Neural cell (in vitro differentiated cells): ENCODE measurements at regions not wholly inside any gene's neighbourhood (a gene's known extent, or its start where the extent isn't known, plus 50 kb on each side); places are given as distances from the start of the nearest gene placed in this dataset.

Source experiments
- H2AFZ ChIP-seq: fragments of 200-600, 300-800 bp; sonication (generic), shearing (Covaris generic); 2 replicates; pipeline ENCODE4 v1.6.0; 2014; ENCODE audit warnings: low read depth, mild to moderate bottlenecking, antibody characterized with exemption, low read length, moderate library complexity
- H3F3A ChIP-seq: fragments of 200-600 bp; shearing (Covaris generic); 2 replicates; pipeline ENCODE4 v1.6.1; 2016; ENCODE audit warnings: mild to moderate bottlenecking, moderate library complexity, mixed read lengths, antibody characterized with exemption, low read length; ENCODE audit not compliant: insufficient read depth, poor library complexity, severe bottlenecking
- H3K27ac ChIP-seq: fragments of 200-600, 300-800 bp; sonication (generic), shearing (Covaris generic); 2 replicates; pipeline ENCODE4 v1.5.1; 2014; ENCODE audit warnings: mild to moderate bottlenecking, low read length, moderate library complexity
- H3K27me3 ChIP-seq: fragments of 300-800, 200-600 bp; sonication (generic), shearing (Covaris generic); 2 replicates; pipeline ENCODE4 v1.6.0; 2014; ENCODE audit warnings: mild to moderate bottlenecking, low read depth, low read length, moderate library complexity; ENCODE audit not compliant: insufficient read depth
- H3K36me3 ChIP-seq: fragments of 300-800, 200-600 bp; sonication (generic), shearing (Covaris generic); 2 replicates; pipeline ENCODE4 v1.5.1; 2014; ENCODE audit warnings: mild to moderate bottlenecking, antibody characterized with exemption, low read length, moderate library complexity; ENCODE audit not compliant: insufficient read depth
- H3K4me2 ChIP-seq: fragments of 300-800, 200-600 bp; sonication (generic), shearing (Covaris generic); 2 replicates; pipeline ENCODE4 v1.6.0; 2014; ENCODE audit warnings: mild to moderate bottlenecking, low read length
- H3K4me3 ChIP-seq: fragments of 300-800, 200-600 bp; sonication (generic), shearing (Covaris generic); 2 replicates; pipeline ENCODE4 v1.5.1; 2014; ENCODE audit warnings: mild to moderate bottlenecking, low read length, moderate library complexity
- H3K79me2 ChIP-seq: fragments of 200-600 bp; shearing (Covaris generic); replicated peaks from 2 replicates; pipeline ENCODE4 v1.6.0; 2014; ENCODE audit warnings: mild to moderate bottlenecking, low read length, moderate library complexity; ENCODE audit not compliant: insufficient read depth
- H3K9ac ChIP-seq: fragments of 300-800, 200-600 bp; sonication (generic), shearing (Covaris generic); 2 replicates; pipeline ENCODE4 v1.6.1; 2016; ENCODE audit warnings: mild to moderate bottlenecking, low read length, mixed read lengths
- H3K9me2 ChIP-seq: fragments of 200-600 bp; shearing (Covaris generic); 2 replicates; pipeline ENCODE4 v1.6.1; 2016; ENCODE audit warnings: mild to moderate bottlenecking, low read length, mixed read lengths; ENCODE audit not compliant: insufficient read depth
- H3K9me3 ChIP-seq: fragments of 200-600, 300-800 bp; sonication (generic), shearing (Covaris generic); 2 replicates; pipeline ENCODE4 v1.6.1; 2016; ENCODE audit warnings: mild to moderate bottlenecking, mixed run types, low read length, moderate library complexity, mixed read lengths
- H4K20me1 ChIP-seq: fragments of 200-600 bp; shearing (Covaris generic); 2 replicates; pipeline ENCODE4 v1.6.1; 2016; ENCODE audit warnings: mild to moderate bottlenecking, mixed run types; ENCODE audit not compliant: insufficient read depth
- EP300 ChIP-seq: fragments of 450-650 bp; conservative IDR thresholded peaks from 2 replicates; pipeline ENCODE4 v1.6.1; 2014; ENCODE audit warnings: antibody characterized with exemption, mild to moderate bottlenecking, moderate library complexity; ENCODE audit not compliant: poor library complexity, severe bottlenecking
- POLR2AphosphoS5 ChIP-seq: IDR thresholded peaks from 2 replicates; pipeline ENCODE4 v1.6.1; 2012
- RAD21 ChIP-seq: fragments of 450-650 bp; conservative IDR thresholded peaks from 2 replicates; pipeline ENCODE4 v1.6.1; 2014; ENCODE audit warnings: antibody characterized with exemption, mild to moderate bottlenecking, moderate library complexity
- TAF1 ChIP-seq: IDR thresholded peaks from 2 replicates; pipeline ENCODE4 v1.6.1; 2012; ENCODE audit warnings: low read depth
- TF ChIP-seq, protein P1 (sequence below): IDR thresholded peaks from 2 replicates; pipeline ENCODE4 v1.6.1; 2012; ENCODE audit warnings: borderline replicate concordance

DNA sequence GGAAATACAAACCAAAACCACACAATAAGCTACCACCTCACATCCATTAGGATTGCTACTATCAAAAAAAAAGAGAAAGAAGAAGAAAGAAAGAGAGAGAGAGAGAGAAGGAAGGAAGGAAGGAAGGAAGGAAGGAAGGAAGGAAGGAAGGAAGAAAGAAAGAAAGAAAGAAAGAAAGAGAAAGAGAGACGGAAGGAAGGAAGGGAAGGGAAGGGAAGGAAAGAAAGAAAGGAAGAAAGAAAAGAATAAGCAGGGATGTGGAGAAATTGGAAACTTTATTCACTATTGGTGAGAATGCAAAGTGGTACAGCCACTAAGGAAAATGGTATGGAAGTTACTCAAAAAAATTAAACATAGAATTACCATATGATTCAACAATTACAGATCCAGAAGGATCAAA, 159.9 kb downstream of the ID4 start:
- TF ChIP-seq, protein P1, sequence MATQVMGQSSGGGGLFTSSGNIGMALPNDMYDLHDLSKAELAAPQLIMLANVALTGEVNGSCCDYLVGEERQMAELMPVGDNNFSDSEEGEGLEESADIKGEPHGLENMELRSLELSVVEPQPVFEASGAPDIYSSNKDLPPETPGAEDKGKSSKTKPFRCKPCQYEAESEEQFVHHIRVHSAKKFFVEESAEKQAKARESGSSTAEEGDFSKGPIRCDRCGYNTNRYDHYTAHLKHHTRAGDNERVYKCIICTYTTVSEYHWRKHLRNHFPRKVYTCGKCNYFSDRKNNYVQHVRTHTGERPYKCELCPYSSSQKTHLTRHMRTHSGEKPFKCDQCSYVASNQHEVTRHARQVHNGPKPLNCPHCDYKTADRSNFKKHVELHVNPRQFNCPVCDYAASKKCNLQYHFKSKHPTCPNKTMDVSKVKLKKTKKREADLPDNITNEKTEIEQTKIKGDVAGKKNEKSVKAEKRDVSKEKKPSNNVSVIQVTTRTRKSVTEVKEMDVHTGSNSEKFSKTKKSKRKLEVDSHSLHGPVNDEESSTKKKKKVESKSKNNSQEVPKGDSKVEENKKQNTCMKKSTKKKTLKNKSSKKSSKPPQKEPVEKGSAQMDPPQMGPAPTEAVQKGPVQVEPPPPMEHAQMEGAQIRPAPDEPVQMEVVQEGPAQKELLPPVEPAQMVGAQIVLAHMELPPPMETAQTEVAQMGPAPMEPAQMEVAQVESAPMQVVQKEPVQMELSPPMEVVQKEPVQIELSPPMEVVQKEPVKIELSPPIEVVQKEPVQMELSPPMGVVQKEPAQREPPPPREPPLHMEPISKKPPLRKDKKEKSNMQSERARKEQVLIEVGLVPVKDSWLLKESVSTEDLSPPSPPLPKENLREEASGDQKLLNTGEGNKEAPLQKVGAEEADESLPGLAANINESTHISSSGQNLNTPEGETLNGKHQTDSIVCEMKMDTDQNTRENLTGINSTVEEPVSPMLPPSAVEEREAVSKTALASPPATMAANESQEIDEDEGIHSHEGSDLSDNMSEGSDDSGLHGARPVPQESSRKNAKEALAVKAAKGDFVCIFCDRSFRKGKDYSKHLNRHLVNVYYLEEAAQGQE: no peak
- TF ChIP-seq POLR2AphosphoS5 (no peak), RAD21 (no peak), EP300 (no peak)
- Histone ChIP-seq H3F3A (no peaks in the 10 kb centered on the region), H3K79me2 (no peaks in the 10 kb centered on the region), H3K9me3 (no peaks in the 10 kb centered on the region), H3K4me2 (no peak overlapping the region), H3K36me3 (no peaks in the 10 kb centered on the region), H3K9ac (no peak overlapping the region), H2AFZ (no peak overlapping the region), H3K9me2 (no peaks in the 10 kb centered on the region), H3K27me3 (no peaks in the 10 kb centered on the region), H3K27ac (no peak overlapping the region), H4K20me1 (no peaks in the 10 kb centered on the region), H3K4me3 (no peak overlapping the region)

DNA sequence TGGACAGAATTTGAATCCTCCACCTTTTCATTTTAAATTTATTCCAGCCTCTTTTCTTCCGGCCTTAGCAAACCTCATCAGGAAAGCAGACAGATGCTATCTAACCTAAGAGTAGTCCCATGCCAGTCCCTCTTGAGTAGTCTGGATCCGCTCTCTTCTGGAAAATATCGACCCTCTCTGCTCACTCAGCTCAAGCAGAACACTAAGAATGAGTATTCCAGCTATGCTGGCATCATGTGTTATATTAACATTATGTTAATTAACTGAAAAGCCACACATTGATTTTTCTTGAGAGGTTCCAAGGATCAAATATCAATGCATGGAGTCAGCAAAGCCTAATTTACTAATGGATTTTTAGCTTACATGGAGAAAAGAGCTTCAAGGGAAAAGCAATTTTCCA, 161.4 kb downstream of the ID4 start:
- Histone ChIP-seq H3F3A (no peaks in the 10 kb centered on the region), H3K9me2 (no peaks in the 10 kb centered on the region), H3K9me3 (no peaks in the 10 kb centered on the region), H3K4me2 (no peak overlapping the region), H3K9ac (no peak overlapping the region), H2AFZ (no peak overlapping the region), H4K20me1 (no peaks in the 10 kb centered on the region), H3K79me2 (no peaks in the 10 kb centered on the region), H3K27me3 (no peaks in the 10 kb centered on the region), H3K27ac (no peak overlapping the region), H3K36me3 (no peaks in the 10 kb centered on the region), H3K4me3 (no peak overlapping the region)
- TF ChIP-seq TAF1: no peak
- TF ChIP-seq RAD21: no peak
- TF ChIP-seq, protein P1: no peak
- no peak for TF ChIP-seq EP300

DNA sequence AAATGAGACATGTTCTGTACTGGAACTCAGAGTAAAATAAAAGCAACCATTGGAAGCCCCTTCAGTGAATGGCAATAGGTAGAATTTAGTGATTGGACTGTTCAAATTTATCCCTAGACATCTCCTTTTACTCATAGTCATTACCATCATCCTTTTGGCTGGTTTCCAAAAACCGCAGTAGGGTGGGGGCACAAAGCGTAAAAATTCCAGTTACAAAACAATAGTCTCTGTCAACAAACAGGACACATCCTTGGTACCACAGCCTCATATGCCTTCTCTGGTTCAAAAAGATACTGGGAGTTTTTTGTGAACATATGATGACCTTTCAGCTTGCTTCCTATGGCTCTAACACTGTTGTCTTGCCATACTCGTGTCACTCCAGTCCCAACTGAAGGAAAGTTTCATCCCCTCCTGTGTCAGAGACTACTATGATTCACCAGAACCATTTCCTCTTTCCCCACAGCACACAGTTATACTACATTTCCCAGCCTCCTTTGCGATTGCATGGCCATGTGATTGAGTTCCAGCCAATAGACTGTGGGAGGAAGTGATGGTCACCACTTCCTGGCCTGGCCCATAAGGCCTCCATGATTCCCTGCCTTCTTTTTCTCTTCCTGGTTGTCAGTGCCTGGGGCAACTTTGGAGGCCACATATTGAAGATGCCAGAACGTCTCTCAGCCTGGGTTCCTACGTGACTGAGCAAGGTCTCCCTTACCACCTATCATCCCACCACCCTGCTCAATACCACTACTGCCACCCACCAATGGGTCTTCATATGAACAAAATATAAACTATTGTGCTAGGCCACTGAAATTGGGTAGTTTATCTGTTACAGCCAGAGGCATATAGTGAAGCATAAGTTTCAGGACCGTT, 162.4 kb downstream of the ID4 start:
- no peak overlapping the region for H2AFZ ChIP-seq
- no peaks in the 10 kb centered on the region for H3K36me3 ChIP-seq
- no peaks in the 10 kb centered on the region for H3K9me2 ChIP-seq
- no peaks in the 10 kb centered on the region for H3K9me3 ChIP-seq
- no peak overlapping the region for H3K4me3 ChIP-seq
- H3K79me2 ChIP-seq: no peaks in the 10 kb centered on the region
- H3K4me2 ChIP-seq: no peak overlapping the region
- H3K9ac ChIP-seq: no peak overlapping the region
- no peaks in the 10 kb centered on the region for H3F3A ChIP-seq
- H4K20me1 ChIP-seq: no peaks in the 10 kb centered on the region
- H3K27ac ChIP-seq: no peak overlapping the region
- no peak for TF ChIP-seq POLR2AphosphoS5
- no peaks in the 10 kb centered on the region for H3K27me3 ChIP-seq
